IMR-90 (cell line): ENCODE measurements at regions not wholly inside any gene's neighbourhood (a gene's known extent, or its start where the extent isn't known, plus 50 kb on each side); places are given as distances from the start of the nearest gene placed in this dataset.

Experiments used
- ATAC-seq: fragments of 200-7000 bp; cut with Tn5 transposase; 2 replicates; pipeline ENCODE4 v1.9.1; 2020; ENCODE audit warnings: low read depth, mild to moderate bottlenecking, moderate library complexity
- BruUV-seq: library from RNA; stranded (reverse); fragments of 400-500 nt; replicated peaks from 2 replicates; lab custom pipeline; 2021; lab: Mats Ljungman, UMichigan
- CTCF ChIA-PET: fragments of 300-600 bp; formaldehyde crosslinking; extraction: SDS; loops from one replicate; lab custom pipeline; 2021; ENCODE audit warnings: antibody characterized with exemption; lab: Yijun Ruan, JAX
- POLR2A ChIA-PET: fragments of 300-600 bp; sonication (Branson Sonifier 250); formaldehyde crosslinking; loops from one replicate; lab custom pipeline; 2022; ENCODE audit warnings: antibody characterized with exemption; ENCODE audit not compliant: unreplicated experiment; lab: Charles Lee
- DNase-seq: peaks from one replicate; pipeline ENCODE4 v3.0.0; 2013
- H2AFZ ChIP-seq: replicated peaks from 2 replicates; pipeline ENCODE3; 2013; ENCODE audit warnings: low read length, mild to moderate bottlenecking; ENCODE audit not compliant: poor library complexity
- H2AK5ac ChIP-seq: 2 replicates; pipeline ENCODE4 v1.6.1; 2013; ENCODE audit warnings: low read depth, low read length, inconsistent platforms
- H2AK9ac ChIP-seq: replicated peaks from 2 replicates; pipeline ENCODE3; 2013; ENCODE audit warnings: mild to moderate bottlenecking, low read depth, low read length, moderate library complexity; ENCODE audit not compliant: poor library complexity
- H2BK120ac ChIP-seq: 2 replicates; pipeline ENCODE4 v1.6.1; 2013; ENCODE audit warnings: low read depth, low read length, inconsistent platforms
- H2BK15ac ChIP-seq: 3 replicates; pipeline ENCODE4 v1.6.1; 2013; ENCODE audit warnings: low read depth, low read length, inconsistent platforms
- H2BK20ac ChIP-seq: 2 replicates; pipeline ENCODE4 v1.6.1; 2013; ENCODE audit warnings: low read depth, mild to moderate bottlenecking, inconsistent platforms, low read length, moderate library complexity
- H2BK5ac ChIP-seq: 2 replicates; pipeline ENCODE4 v1.6.1; 2013; ENCODE audit warnings: mild to moderate bottlenecking, low read depth, low read length, inconsistent platforms; ENCODE audit not compliant: poor library complexity, severe bottlenecking
- H3K14ac ChIP-seq: replicated peaks from 2 replicates; pipeline ENCODE4 v1.6.1; 2013; ENCODE audit warnings: low read depth, low read length, inconsistent platforms
- H3K18ac ChIP-seq: 2 replicates; pipeline ENCODE4 v1.6.1; 2013; ENCODE audit warnings: low read depth, low read length, control low read depth
- H3K23ac ChIP-seq: 2 replicates; pipeline ENCODE4 v1.6.1; 2013; ENCODE audit warnings: low read depth, low read length, inconsistent platforms
- H3K27ac ChIP-seq: 2 replicates; pipeline ENCODE4 v1.5.1; 2013; ENCODE audit warnings: mild to moderate bottlenecking, control low read depth, low read length; ENCODE audit not compliant: insufficient read depth
- H3K27me3 ChIP-seq: 2 replicates; pipeline ENCODE4 v1.6.1; 2013; ENCODE audit warnings: low read length; ENCODE audit not compliant: control insufficient read depth, insufficient read depth
- H3K36me3 ChIP-seq: 2 replicates; pipeline ENCODE4 v1.6.1; 2013; ENCODE audit warnings: low read length, mixed read lengths; ENCODE audit not compliant: control insufficient read depth, insufficient read depth
- H3K4ac ChIP-seq: 2 replicates; pipeline ENCODE4 v1.6.1; 2013; ENCODE audit warnings: low read depth, low read length, inconsistent platforms
- H3K4me1 ChIP-seq: 2 replicates; pipeline ENCODE4 v1.6.1; 2013; ENCODE audit warnings: low read length, mixed read lengths; ENCODE audit not compliant: control insufficient read depth, insufficient read depth
- H3K4me2 ChIP-seq: 2 replicates; pipeline ENCODE4 v1.6.1; 2013; ENCODE audit warnings: low read depth, mild to moderate bottlenecking, control low read depth, low read length, moderate library complexity
- H3K4me3 ChIP-seq: 2 replicates; pipeline ENCODE4 v1.5.1; 2013; ENCODE audit warnings: low read depth, mild to moderate bottlenecking, control low read depth, low read length, moderate library complexity; ENCODE audit not compliant: insufficient read depth
- H3K56ac ChIP-seq: 2 replicates; pipeline ENCODE4 v1.6.1; 2013; ENCODE audit warnings: low read length, inconsistent platforms; ENCODE audit not compliant: insufficient read depth; ENCODE audit errors: extremely low read depth
- H3K79me1 ChIP-seq, 2 experiments: 2 replicates each; pipeline ENCODE4 v1.6.1; 2013; ENCODE audit warnings: low read length in 2 of 2, inconsistent platforms in 1 of 2, low read depth in 1 of 2
- H3K9ac ChIP-seq: 2 replicates; pipeline ENCODE4 v1.6.1; 2013; ENCODE audit warnings: low read depth, low read length, control low read depth
- H3K9me1 ChIP-seq: 2 replicates; pipeline ENCODE4 v1.6.1; 2013; ENCODE audit warnings: low read length, inconsistent platforms; ENCODE audit not compliant: insufficient read depth
- H3K9me3 ChIP-seq: 2 replicates; pipeline ENCODE4 v1.6.1; 2013; ENCODE audit warnings: low read length; ENCODE audit not compliant: control insufficient read depth, insufficient read depth
- H4K20me1 ChIP-seq: 2 replicates; pipeline ENCODE4 v1.6.1; 2013; ENCODE audit warnings: low read length, inconsistent platforms; ENCODE audit not compliant: insufficient read depth
- H4K5ac ChIP-seq: 2 replicates; pipeline ENCODE4 v1.6.1; 2013; ENCODE audit warnings: mild to moderate bottlenecking, low read depth, low read length, control low read depth
- H4K8ac ChIP-seq, 2 experiments: 2 replicates each; pipeline ENCODE4 v1.6.1; 2013; ENCODE audit warnings: low read depth in 2 of 2, low read length in 2 of 2, control low read depth in 1 of 2, inconsistent platforms in 1 of 2
- H4K91ac ChIP-seq: 2 replicates; pipeline ENCODE4 v1.6.1; 2013; ENCODE audit warnings: low read depth, low read length, inconsistent platforms; ENCODE audit not compliant: insufficient read depth
- CTCF ChIP-seq: conservative IDR thresholded peaks from 2 replicates; pipeline ENCODE4 v1.5.1; 2012; ENCODE audit warnings: mild to moderate bottlenecking, low read depth, low read length, improper control_type of control experiment
- FOS ChIP-seq: fragments of 150-350 bp; IDR thresholded peaks from 2 replicates; pipeline ENCODE4 v1.6.1; 2016; ENCODE audit warnings: low read depth, low read length
- MAFK ChIP-seq: IDR thresholded peaks from 2 replicates; pipeline ENCODE4 v1.6.1; 2012; ENCODE audit warnings: low read depth, low read length, improper control_type of control experiment
- MAZ ChIP-seq: IDR thresholded peaks from 2 replicates; pipeline ENCODE4 v1.6.1; 2012; ENCODE audit warnings: low read depth, mild to moderate bottlenecking, low read length, improper control_type of control experiment, moderate library complexity, borderline replicate concordance
- MXI1 ChIP-seq: IDR thresholded peaks from 2 replicates; pipeline ENCODE4 v1.6.1; 2012; ENCODE audit warnings: low read depth, mild to moderate bottlenecking, low read length, moderate library complexity, borderline replicate concordance
- POLR2A ChIP-seq: IDR thresholded peaks from 2 replicates; pipeline ENCODE4 v1.6.1; 2012; ENCODE audit warnings: mild to moderate bottlenecking, low read depth, low read length
- RAD21 ChIP-seq: IDR thresholded peaks from 2 replicates; pipeline ENCODE4 v1.6.1; 2012; ENCODE audit warnings: low read length, improper control_type of control experiment
- RFX5 ChIP-seq: IDR thresholded peaks from 2 replicates; pipeline ENCODE4 v1.8.0; 2012; ENCODE audit warnings: low read depth, mild to moderate bottlenecking, low read length, moderate library complexity
- WGBS, 2 experiments: methylation state at CpG; one replicate each; pipeline versions ENCODE4 v1.1.5 to v1.1.7; 2013; ENCODE audit warnings: missing lambda C conversion rate in 2 of 2; ENCODE audit not compliant: insufficient read length in 1 of 2; ENCODE audit errors: extremely low coverage in 2 of 2; 5-methylcytosine and 5-hydroxymethylcytosine counted together
- dilution Hi-C: fragments of 300-500 bp; cut with HindIII; formaldehyde crosslinking; loops from one replicate; pipeline ENCODE4 v1.14.3; 2018; ENCODE audit warnings: low sequenced_read_pairs; ENCODE audit not compliant: unreplicated experiment
- in situ Hi-C: fragments of 300-500 bp; cut with MboI; formaldehyde crosslinking; loops from 3 replicates; pipeline ENCODE4 v1.14.3; 2019; ENCODE audit warnings: low sequenced_read_pairs, inconsistent platforms, mixed read lengths
- intact Hi-C: fragments of 100-400 bp; cut with micrococcal nuclease; formaldehyde crosslinking; loops from 2 replicates; pipeline ENCODE4 v1.10.0; 2022

GRCh38 chr1:70897273-70897672, 150.3 kb downstream of the PTGER3 start:
- no peak overlapping the region for H2BK120ac ChIP-seq
- no peaks in the 10 kb centered on the region for H3K27me3 ChIP-seq
- no peaks in the 10 kb centered on the region for H3K4me1 ChIP-seq
- H3K9ac ChIP-seq = no peak overlapping the region
- H3K36me3 ChIP-seq = no peaks in the 10 kb centered on the region
- no peak overlapping the region for H3K18ac ChIP-seq
- H3K4me2 ChIP-seq = no peak overlapping the region
- TF ChIP-seq RFX5 = no peak
- no peak for TF ChIP-seq FOS
- no peak for TF ChIP-seq MAFK
- TF ChIP-seq CTCF = no peak
- TF ChIP-seq POLR2A = no peak
- TF ChIP-seq RAD21 = no peak
- no peak for TF ChIP-seq MXI1
- no peak for TF ChIP-seq MAZ
- no peak for DNase-seq
- no peak overlapping the region for H4K5ac ChIP-seq
- in situ Hi-C loops = no loop called here
- H2BK15ac ChIP-seq = no peak overlapping the region
- BruUV-seq = no TSS peak
- ATAC-seq = no peak
- dilution Hi-C loops = no loop called here
- no peak overlapping the region for H3K4ac ChIP-seq
- intact Hi-C loops = no loop called here
- no peak overlapping the region for H4K91ac ChIP-seq
- H2AK9ac ChIP-seq = no peak overlapping the region
- no peak overlapping the region for H3K14ac ChIP-seq
- ChIA-PET POLR2A (no interaction called here), CTCF (no interaction called here)
- no peaks in the 10 kb centered on the region for H4K20me1 ChIP-seq
- no peak overlapping the region for H2AFZ ChIP-seq
- H3K27ac ChIP-seq = no peak overlapping the region
- no peak overlapping the region for H3K23ac ChIP-seq
- H3K4me3 ChIP-seq = no peak overlapping the region
- no peaks in the 10 kb centered on the region for H3K79me1 ChIP-seq
- H3K56ac ChIP-seq = no peak overlapping the region
- H3K9me3 ChIP-seq = no peaks in the 10 kb centered on the region
- H2BK5ac ChIP-seq = no peak overlapping the region
- WGBS, 2 experiments = no CpG with 5 or more reads among the region's 4 CpGs
- H2AK5ac ChIP-seq = no peak overlapping the region
- no peaks in the 10 kb centered on the region for H3K9me1 ChIP-seq
- no peak overlapping the region for H4K8ac ChIP-seq
- H2BK20ac ChIP-seq = no peak overlapping the region
